Natural killer cell treated with Interleukin-12 subunit alpha and Interleukin-12 subunit beta and Interleukin-15 and Interleukin-18, amount 100 ng/mL, for 72 hours (primary cell): ENCODE measurements at regions not wholly inside any gene's neighbourhood (a gene's known extent, or its start where the extent isn't known, plus 50 kb on each side); places are given as distances from the start of the nearest gene placed in this dataset.

Experiments
- ATAC-seq, 2 donors: fragments of 150-1000 bp; cut with Tn5 transposase in 1 of 2; sonication (Bioruptor Pico), chemical (Tn5 transposase) in 1 of 2; 2 replicates each; pipeline ENCODE4 v1.10.0; 2021
- DNase-seq: peaks from one replicate; pipeline ENCODE4 v3.0.0; 2022; ENCODE audit warnings: low spot score
- H3K27ac Mint-ChIP-seq, 2 donors: 1 replicate in 1 of 2; 2 replicates in 1 of 2; pipeline ENCODE4 v1.8.0; 2022; ENCODE audit warnings: mixed read lengths in 2 of 2, mild to moderate bottlenecking in 1 of 2, moderate library complexity in 1 of 2
- H3K27me3 Mint-ChIP-seq, 2 donors: 1 replicate in 1 of 2; 2 replicates in 1 of 2; pipeline ENCODE4 v1.8.0; 2022; ENCODE audit warnings: mixed read lengths in 2 of 2
- H3K36me3 Mint-ChIP-seq: one replicate; pipeline ENCODE4 v1.8.0; 2022; ENCODE audit warnings: mixed read lengths
- H3K4me1 Mint-ChIP-seq, 2 donors: 1 replicate in 1 of 2; 2 replicates in 1 of 2; pipeline ENCODE4 v1.8.0; 2022; ENCODE audit warnings: low read depth in 2 of 2, mixed read lengths in 2 of 2, mild to moderate bottlenecking in 1 of 2
- H3K4me3 Mint-ChIP-seq: one replicate; pipeline ENCODE4 v1.8.0; 2022; ENCODE audit warnings: mixed read lengths
- H3K9me3 Mint-ChIP-seq: 2 replicates; pipeline ENCODE4 v1.8.0; 2022; ENCODE audit warnings: mixed read lengths

DNA sequence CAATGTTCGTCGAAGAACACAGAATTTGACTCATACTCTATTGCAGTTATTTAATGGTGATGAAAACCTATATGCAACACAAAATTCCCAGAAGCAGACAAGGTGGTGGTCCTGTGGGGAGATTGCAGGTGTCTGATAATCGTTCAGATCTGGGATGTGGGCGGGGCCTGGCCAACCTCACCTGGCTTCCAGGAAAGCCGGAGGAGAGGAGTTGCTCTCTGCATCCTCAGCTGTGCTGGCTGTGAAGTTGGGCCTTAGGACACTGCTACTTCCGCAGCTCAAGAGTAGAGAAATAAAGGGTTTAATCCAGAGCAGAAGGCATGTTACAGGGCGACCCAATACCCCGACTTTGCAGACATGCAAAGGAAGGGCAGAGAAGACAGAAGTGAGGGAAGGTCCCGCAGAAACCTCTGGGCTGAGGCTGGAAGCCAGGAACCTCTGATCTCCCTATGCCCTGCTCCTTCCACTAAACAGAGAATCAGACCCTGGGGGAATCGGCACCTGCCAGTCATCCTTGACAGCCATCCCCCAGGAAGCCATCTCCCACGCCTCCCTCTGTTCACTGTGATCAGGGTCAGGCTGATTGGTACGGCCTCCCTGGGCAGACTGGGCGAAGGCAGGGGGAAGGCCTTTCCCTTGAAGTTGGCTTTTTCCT is 590.3 kb downstream of the AJAP1 start:
- Mint-ChIP-seq H3K36me3 (no peaks in the 10 kb centered on the region), H3K4me3 (no peak overlapping the region), H3K27ac (no peak overlapping the region), H3K27me3 (peaks cover 10 to 26% of the 10 kb centered on the region in 2 donors), H3K4me1 (no peaks in the 10 kb centered on the region), H3K9me3 (no peaks in the 10 kb centered on the region)
- ATAC-seq (no peak), DNase-seq (no peak)

- H3K4me1 Mint-ChIP-seq = no peaks in the 10 kb centered on the region
- peaks cover 7 to 24% of the 10 kb centered on the region in 2 donors for H3K27me3 Mint-ChIP-seq
- H3K4me3 Mint-ChIP-seq = no peak overlapping the region
- DNase-seq (no peak), ATAC-seq (no peak)
- H3K36me3 Mint-ChIP-seq = no peaks in the 10 kb centered on the region
- H3K27ac Mint-ChIP-seq = no peak overlapping the region
- H3K9me3 Mint-ChIP-seq = no peaks in the 10 kb centered on the region
Measured at GRCh38 chr1:5242850-5243249, 588.4 kb downstream of the AJAP1 start.

DNA sequence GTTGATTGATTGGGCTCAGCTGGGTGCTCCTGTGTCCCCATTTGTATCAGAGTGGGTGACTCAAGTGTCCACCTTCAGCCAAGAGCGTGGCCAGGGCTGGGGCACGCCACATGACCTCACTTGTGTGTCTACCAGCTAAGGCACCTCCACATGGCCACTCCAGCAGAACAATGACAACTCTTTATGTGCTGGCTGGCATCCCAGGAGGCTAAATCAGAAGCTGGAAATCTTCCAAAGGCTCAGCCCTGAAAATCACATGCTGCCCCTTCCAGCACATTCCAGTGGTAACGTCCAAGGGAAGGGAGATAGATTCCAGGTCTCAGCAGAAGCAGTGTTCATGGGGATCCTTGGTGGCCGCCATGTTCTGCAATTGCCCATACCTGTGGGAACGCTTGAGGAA is 585.5 kb downstream of the AJAP1 start:
- no peak overlapping the region for H3K4me3 Mint-ChIP-seq
- peaks cover 6 to 13% of the 10 kb centered on the region in 2 donors for H3K27me3 Mint-ChIP-seq
- no peaks in the 10 kb centered on the region for H3K4me1 Mint-ChIP-seq
- H3K27ac Mint-ChIP-seq = no peak overlapping the region
- H3K36me3 Mint-ChIP-seq = no peaks in the 10 kb centered on the region
- ATAC-seq (no peak), DNase-seq (no peak)
- no peaks in the 10 kb centered on the region for H3K9me3 Mint-ChIP-seq

- Mint-ChIP-seq H3K36me3 (peaks cover 5% of the 10 kb centered on the region), H3K4me3 (no peak overlapping the region), H3K27ac (no peak overlapping the region), H3K27me3 (peaks cover 16 to 26% of the 10 kb centered on the region in 2 donors), H3K9me3 (no peaks in the 10 kb centered on the region), H3K4me1 (no peaks in the 10 kb centered on the region)
- no peak for DNase-seq
- no peak for ATAC-seq
Measured at GRCh38 chr1:5238351-5239130, 584.1 kb downstream of the AJAP1 start.

DNA sequence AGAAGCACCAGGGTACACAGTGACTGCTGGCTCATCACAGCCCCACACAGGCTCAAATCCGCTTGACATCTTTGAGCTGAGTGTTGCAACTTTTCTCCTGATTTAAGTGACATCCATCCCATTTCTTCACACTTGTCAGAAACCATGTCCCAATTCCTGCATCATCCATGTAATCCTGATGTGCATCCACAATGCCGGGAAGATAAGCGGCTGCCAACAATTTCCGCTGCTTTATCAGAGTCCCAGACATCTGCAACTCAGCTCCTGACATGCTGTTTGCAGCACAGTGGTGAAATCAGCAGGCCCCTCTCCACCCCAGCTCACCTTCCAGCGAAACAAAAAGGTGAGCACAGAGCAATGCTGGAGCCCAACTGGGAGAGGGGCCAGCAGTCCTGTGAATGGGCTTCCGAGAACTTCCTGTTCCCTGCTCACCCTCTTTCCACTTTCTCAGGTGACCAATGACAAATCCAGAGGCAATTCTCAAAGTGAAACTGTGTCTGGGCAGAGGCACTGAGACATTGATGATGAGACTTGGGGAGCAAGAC is 581.0 kb downstream of the AJAP1 start:
- Mint-ChIP-seq H3K27me3 (peaks cover 22 to 35% of the 10 kb centered on the region in 2 donors), H3K4me1 (no peaks in the 10 kb centered on the region), H3K27ac (no peak overlapping the region), H3K4me3 (no peak overlapping the region), H3K36me3 (peaks cover 13% of the 10 kb centered on the region), H3K9me3 (peaks cover 4% of the 10 kb centered on the region)
- DNase-seq (no peak), ATAC-seq (no peak)

- H3K4me1 Mint-ChIP-seq = no peaks in the 10 kb centered on the region
- peaks cover 4% of the 10 kb centered on the region for H3K9me3 Mint-ChIP-seq
- DNase-seq (no peak), ATAC-seq (no peak)
- H3K27me3 Mint-ChIP-seq = peaks cover 31 to 42% of the 10 kb centered on the region in 2 donors
- no peak overlapping the region for H3K27ac Mint-ChIP-seq
- H3K4me3 Mint-ChIP-seq = no peak overlapping the region
- peaks cover 13% of the 10 kb centered on the region for H3K36me3 Mint-ChIP-seq
Measured at GRCh38 chr1:5232537-5232936, 578.1 kb downstream of the AJAP1 start.

- peaks cover 13% of the 10 kb centered on the region for H3K36me3 Mint-ChIP-seq
- peaks cover 4% of the 10 kb centered on the region for H3K9me3 Mint-ChIP-seq
- no peaks in the 10 kb centered on the region for H3K4me1 Mint-ChIP-seq
- no peak for DNase-seq
- peaks cover 31 to 43% of the 10 kb centered on the region in 2 donors for H3K27me3 Mint-ChIP-seq
- H3K4me3 Mint-ChIP-seq = no peak overlapping the region
- H3K27ac Mint-ChIP-seq = no peak overlapping the region
- ATAC-seq = no peak
Measured at GRCh38 chr1:5231541-5232315, 577.3 kb downstream of the AJAP1 start.

DNA sequence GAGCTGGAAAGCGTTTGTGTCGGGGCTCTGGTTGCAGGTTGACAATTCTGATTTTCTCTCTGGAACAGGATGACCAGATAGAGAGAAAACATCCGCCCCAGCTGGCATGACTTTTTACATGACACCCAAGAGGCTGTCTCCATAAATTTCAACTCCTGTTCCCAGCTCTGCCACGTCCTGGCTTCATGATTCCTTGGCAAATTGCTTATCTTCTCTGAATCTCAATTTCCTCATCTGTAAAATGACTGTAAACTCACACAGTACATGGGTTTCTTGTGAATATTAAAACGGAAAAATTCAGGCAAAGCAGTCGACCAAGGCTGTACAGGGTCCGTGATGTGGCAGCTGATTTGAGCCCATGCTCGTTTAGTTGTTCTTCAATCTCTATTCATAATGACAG is 572.7 kb downstream of the AJAP1 start:
- no peak overlapping the region for H3K4me3 Mint-ChIP-seq
- no peaks in the 10 kb centered on the region for H3K36me3 Mint-ChIP-seq
- no peaks in the 10 kb centered on the region for H3K9me3 Mint-ChIP-seq
- no peaks in the 10 kb centered on the region for H3K4me1 Mint-ChIP-seq
- H3K27ac Mint-ChIP-seq = no peak overlapping the region
- DNase-seq = no peak
- H3K27me3 Mint-ChIP-seq = peaks cover 19 to 40% of the 10 kb centered on the region in 2 donors
- no peak for ATAC-seq

DNA sequence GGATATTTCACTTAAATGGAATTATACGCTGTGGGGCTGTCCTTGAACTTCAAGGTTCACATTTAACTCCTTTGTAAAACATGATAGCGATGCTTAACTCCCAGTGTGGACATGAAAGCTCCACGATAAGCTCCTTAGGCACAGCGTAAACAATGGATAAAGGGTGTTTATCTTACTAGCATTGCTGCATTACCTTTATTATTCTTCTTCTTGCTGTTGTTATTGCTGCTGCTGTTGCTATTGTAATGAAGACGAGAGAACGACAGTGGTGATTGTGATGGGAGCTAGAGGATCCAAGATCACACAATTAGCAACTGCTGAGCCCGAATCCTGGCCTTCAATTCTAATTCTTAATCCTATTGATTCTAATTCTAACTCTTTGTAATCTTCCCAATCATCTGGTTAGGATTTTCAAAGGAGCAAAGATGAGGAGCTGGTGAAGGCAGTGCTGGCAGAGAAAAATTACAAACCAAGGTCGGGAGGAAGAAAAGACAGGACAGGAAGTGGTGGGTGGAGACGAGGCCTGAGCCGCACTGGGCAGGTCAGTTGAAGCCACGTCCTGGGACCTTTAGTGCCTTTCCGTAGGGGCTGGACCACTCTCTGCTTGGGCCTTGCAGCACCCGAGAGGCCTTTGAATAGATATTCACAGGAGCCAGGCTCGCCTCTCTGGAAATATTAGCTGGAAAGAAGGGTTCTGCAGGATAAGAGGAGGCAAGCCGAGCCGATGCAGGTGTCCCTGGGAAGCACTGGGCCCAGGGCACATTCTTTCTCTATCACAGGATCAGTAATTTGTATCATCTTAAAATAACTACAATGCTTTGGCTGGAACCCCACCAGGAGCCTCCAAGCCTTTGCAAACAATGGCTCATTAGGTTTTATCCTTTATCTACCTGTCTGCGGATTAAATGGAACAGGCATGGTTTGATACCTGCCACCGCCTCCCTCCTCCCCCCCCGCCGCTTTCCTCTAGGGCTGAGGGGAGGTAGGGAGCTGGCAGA is 571.6 kb downstream of the AJAP1 start:
- H3K4me3 Mint-ChIP-seq = no peak overlapping the region
- ATAC-seq (no peak), DNase-seq (no peak)
- H3K9me3 Mint-ChIP-seq = no peaks in the 10 kb centered on the region
- H3K4me1 Mint-ChIP-seq = no peaks in the 10 kb centered on the region
- H3K36me3 Mint-ChIP-seq = no peaks in the 10 kb centered on the region
- H3K27me3 Mint-ChIP-seq = peaks cover 21 to 40% of the 10 kb centered on the region in 2 donors
- H3K27ac Mint-ChIP-seq = no peak overlapping the region

DNA sequence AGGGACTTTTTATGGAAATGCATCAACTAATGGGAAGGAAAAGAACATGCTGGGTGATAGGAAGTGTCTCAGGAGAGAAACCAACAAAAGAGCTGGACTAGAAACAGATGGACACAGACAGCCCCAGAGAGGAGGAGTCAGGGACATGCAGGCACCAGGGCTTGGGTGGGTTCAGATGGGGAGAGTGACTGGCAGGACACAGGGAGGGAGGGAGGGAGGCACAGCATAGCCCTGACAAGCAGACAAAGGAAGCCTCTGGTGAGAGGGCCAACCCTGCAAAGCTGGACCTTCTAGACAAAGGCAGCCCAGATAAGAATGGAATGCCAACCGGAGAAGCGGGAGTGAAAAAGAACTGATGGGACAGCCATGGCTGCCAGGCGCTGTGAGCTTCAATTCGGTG is 568.8 kb downstream of the AJAP1 start:
- no peak for DNase-seq
- H3K27ac Mint-ChIP-seq = no peak overlapping the region
- no peaks in the 10 kb centered on the region for H3K36me3 Mint-ChIP-seq
- H3K27me3 Mint-ChIP-seq = peaks cover 17 to 36% of the 10 kb centered on the region in 2 donors
- no peaks in the 10 kb centered on the region for H3K9me3 Mint-ChIP-seq
- H3K4me1 Mint-ChIP-seq = no peaks in the 10 kb centered on the region
- no peak overlapping the region for H3K4me3 Mint-ChIP-seq
- no peak for ATAC-seq

- no peak overlapping the region for H3K27ac Mint-ChIP-seq
- no peak overlapping the region for H3K4me3 Mint-ChIP-seq
- DNase-seq (no peak), ATAC-seq (peak in 1 of 2 donors; percentile 22)
- no peaks in the 10 kb centered on the region for H3K4me1 Mint-ChIP-seq
- no peaks in the 10 kb centered on the region for H3K36me3 Mint-ChIP-seq
- peaks cover 14 to 36% of the 10 kb centered on the region in 2 donors for H3K27me3 Mint-ChIP-seq
- no peaks in the 10 kb centered on the region for H3K9me3 Mint-ChIP-seq
Measured at GRCh38 chr1:5222626-5223025, 568.2 kb downstream of the AJAP1 start.

DNA sequence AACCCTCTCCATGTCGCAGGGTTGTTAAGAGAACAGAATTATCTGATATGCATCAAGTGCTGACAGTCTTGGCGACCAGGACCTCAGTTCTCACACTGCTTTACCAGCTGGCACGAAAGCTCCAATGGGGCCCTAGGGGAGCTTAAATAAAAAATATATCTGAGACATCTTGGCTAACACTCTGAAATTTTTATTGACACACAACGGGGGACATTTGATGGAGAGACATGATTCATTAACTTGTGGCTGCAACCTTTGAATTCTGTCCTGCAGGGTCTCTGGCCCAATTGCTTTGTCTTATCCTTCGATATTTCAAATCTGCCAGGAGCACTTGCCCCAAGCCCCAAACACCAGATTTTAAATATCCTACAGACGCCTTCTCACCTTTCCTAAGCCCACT is 567.0 kb downstream of the AJAP1 start:
- Mint-ChIP-seq H3K27ac (no peak overlapping the region), H3K9me3 (no peaks in the 10 kb centered on the region), H3K36me3 (no peaks in the 10 kb centered on the region), H3K4me1 (no peaks in the 10 kb centered on the region), H3K4me3 (no peak overlapping the region), H3K27me3 (peaks cover 14 to 36% of the 10 kb centered on the region in 2 donors)
- DNase-seq (no peak), ATAC-seq (no peak)

- ATAC-seq (no peak), DNase-seq (no peak)
- Mint-ChIP-seq H3K4me1 (no peaks in the 10 kb centered on the region), H3K27me3 (peaks cover 12 to 32% of the 10 kb centered on the region in 2 donors), H3K4me3 (no peak overlapping the region), H3K9me3 (no peaks in the 10 kb centered on the region), H3K27ac (no peak overlapping the region), H3K36me3 (no peaks in the 10 kb centered on the region)
Measured at GRCh38 chr1:5220821-5221220, 566.4 kb downstream of the AJAP1 start.
